IMR-90 (cell line): ENCODE measurements at regions not wholly inside any gene's neighbourhood (a gene's known extent, or its start where the extent isn't known, plus 50 kb on each side); places are given as distances from the start of the nearest gene placed in this dataset.

Experiments used
- ATAC-seq: fragments of 200-7000 bp; cut with Tn5 transposase; 2 replicates; pipeline ENCODE4 v1.9.1; 2020; ENCODE audit warnings: low read depth, mild to moderate bottlenecking, moderate library complexity
- BruUV-seq: library from RNA; stranded (reverse); fragments of 400-500 nt; replicated peaks from 2 replicates; lab custom pipeline; 2021; lab: Mats Ljungman, UMichigan
- CTCF ChIA-PET: fragments of 300-600 bp; formaldehyde crosslinking; extraction: SDS; loops from one replicate; lab custom pipeline; 2021; ENCODE audit warnings: antibody characterized with exemption; lab: Yijun Ruan, JAX
- POLR2A ChIA-PET: fragments of 300-600 bp; sonication (Branson Sonifier 250); formaldehyde crosslinking; loops from one replicate; lab custom pipeline; 2022; ENCODE audit warnings: antibody characterized with exemption; ENCODE audit not compliant: unreplicated experiment; lab: Charles Lee
- DNase-seq: peaks from one replicate; pipeline ENCODE4 v3.0.0; 2013
- H2AFZ ChIP-seq: replicated peaks from 2 replicates; pipeline ENCODE3; 2013; ENCODE audit warnings: low read length, mild to moderate bottlenecking; ENCODE audit not compliant: poor library complexity
- H2AK5ac ChIP-seq: 2 replicates; pipeline ENCODE4 v1.6.1; 2013; ENCODE audit warnings: low read depth, low read length, inconsistent platforms
- H2AK9ac ChIP-seq: replicated peaks from 2 replicates; pipeline ENCODE3; 2013; ENCODE audit warnings: mild to moderate bottlenecking, low read depth, low read length, moderate library complexity; ENCODE audit not compliant: poor library complexity
- H2BK120ac ChIP-seq: 2 replicates; pipeline ENCODE4 v1.6.1; 2013; ENCODE audit warnings: low read depth, low read length, inconsistent platforms
- H2BK15ac ChIP-seq: 3 replicates; pipeline ENCODE4 v1.6.1; 2013; ENCODE audit warnings: low read depth, low read length, inconsistent platforms
- H2BK20ac ChIP-seq: 2 replicates; pipeline ENCODE4 v1.6.1; 2013; ENCODE audit warnings: low read depth, mild to moderate bottlenecking, inconsistent platforms, low read length, moderate library complexity
- H2BK5ac ChIP-seq: 2 replicates; pipeline ENCODE4 v1.6.1; 2013; ENCODE audit warnings: mild to moderate bottlenecking, low read depth, low read length, inconsistent platforms; ENCODE audit not compliant: poor library complexity, severe bottlenecking
- H3K14ac ChIP-seq: replicated peaks from 2 replicates; pipeline ENCODE4 v1.6.1; 2013; ENCODE audit warnings: low read depth, low read length, inconsistent platforms
- H3K18ac ChIP-seq: 2 replicates; pipeline ENCODE4 v1.6.1; 2013; ENCODE audit warnings: low read depth, low read length, control low read depth
- H3K23ac ChIP-seq: 2 replicates; pipeline ENCODE4 v1.6.1; 2013; ENCODE audit warnings: low read depth, low read length, inconsistent platforms
- H3K27ac ChIP-seq: 2 replicates; pipeline ENCODE4 v1.5.1; 2013; ENCODE audit warnings: mild to moderate bottlenecking, control low read depth, low read length; ENCODE audit not compliant: insufficient read depth
- H3K27me3 ChIP-seq: 2 replicates; pipeline ENCODE4 v1.6.1; 2013; ENCODE audit warnings: low read length; ENCODE audit not compliant: control insufficient read depth, insufficient read depth
- H3K36me3 ChIP-seq: 2 replicates; pipeline ENCODE4 v1.6.1; 2013; ENCODE audit warnings: low read length, mixed read lengths; ENCODE audit not compliant: control insufficient read depth, insufficient read depth
- H3K4ac ChIP-seq: 2 replicates; pipeline ENCODE4 v1.6.1; 2013; ENCODE audit warnings: low read depth, low read length, inconsistent platforms
- H3K4me1 ChIP-seq: 2 replicates; pipeline ENCODE4 v1.6.1; 2013; ENCODE audit warnings: low read length, mixed read lengths; ENCODE audit not compliant: control insufficient read depth, insufficient read depth
- H3K4me2 ChIP-seq: 2 replicates; pipeline ENCODE4 v1.6.1; 2013; ENCODE audit warnings: low read depth, mild to moderate bottlenecking, control low read depth, low read length, moderate library complexity
- H3K4me3 ChIP-seq: 2 replicates; pipeline ENCODE4 v1.5.1; 2013; ENCODE audit warnings: low read depth, mild to moderate bottlenecking, control low read depth, low read length, moderate library complexity; ENCODE audit not compliant: insufficient read depth
- H3K56ac ChIP-seq: 2 replicates; pipeline ENCODE4 v1.6.1; 2013; ENCODE audit warnings: low read length, inconsistent platforms; ENCODE audit not compliant: insufficient read depth; ENCODE audit errors: extremely low read depth
- H3K79me1 ChIP-seq, 2 experiments: 2 replicates each; pipeline ENCODE4 v1.6.1; 2013; ENCODE audit warnings: low read length in 2 of 2, inconsistent platforms in 1 of 2, low read depth in 1 of 2
- H3K9ac ChIP-seq: 2 replicates; pipeline ENCODE4 v1.6.1; 2013; ENCODE audit warnings: low read depth, low read length, control low read depth
- H3K9me1 ChIP-seq: 2 replicates; pipeline ENCODE4 v1.6.1; 2013; ENCODE audit warnings: low read length, inconsistent platforms; ENCODE audit not compliant: insufficient read depth
- H3K9me3 ChIP-seq: 2 replicates; pipeline ENCODE4 v1.6.1; 2013; ENCODE audit warnings: low read length; ENCODE audit not compliant: control insufficient read depth, insufficient read depth
- H4K20me1 ChIP-seq: 2 replicates; pipeline ENCODE4 v1.6.1; 2013; ENCODE audit warnings: low read length, inconsistent platforms; ENCODE audit not compliant: insufficient read depth
- H4K5ac ChIP-seq: 2 replicates; pipeline ENCODE4 v1.6.1; 2013; ENCODE audit warnings: mild to moderate bottlenecking, low read depth, low read length, control low read depth
- H4K8ac ChIP-seq, 2 experiments: 2 replicates each; pipeline ENCODE4 v1.6.1; 2013; ENCODE audit warnings: low read depth in 2 of 2, low read length in 2 of 2, control low read depth in 1 of 2, inconsistent platforms in 1 of 2
- H4K91ac ChIP-seq: 2 replicates; pipeline ENCODE4 v1.6.1; 2013; ENCODE audit warnings: low read depth, low read length, inconsistent platforms; ENCODE audit not compliant: insufficient read depth
- BHLHE40 ChIP-seq: fragments of 150-350 bp; IDR thresholded peaks from 2 replicates; pipeline ENCODE4 v1.6.1; 2016; ENCODE audit warnings: mild to moderate bottlenecking, low read depth, low read length
- CEBPB ChIP-seq: IDR thresholded peaks from 2 replicates; pipeline ENCODE4 v1.6.1; 2012; ENCODE audit warnings: low read depth, low read length, improper control_type of control experiment
- ELK1 ChIP-seq: fragments of 150-350 bp; IDR thresholded peaks from 2 replicates; pipeline ENCODE4 v1.6.1; 2016; ENCODE audit warnings: low read depth, mild to moderate bottlenecking, low read length, moderate library complexity, borderline replicate concordance
- NFE2L2 ChIP-seq: fragments of 150-350 bp; IDR thresholded peaks from 2 replicates; pipeline ENCODE4 v1.6.1; 2016; ENCODE audit warnings: low read depth, mild to moderate bottlenecking, low read length
- POLR2A ChIP-seq: IDR thresholded peaks from 2 replicates; pipeline ENCODE4 v1.6.1; 2012; ENCODE audit warnings: mild to moderate bottlenecking, low read depth, low read length
- RAD21 ChIP-seq: IDR thresholded peaks from 2 replicates; pipeline ENCODE4 v1.6.1; 2012; ENCODE audit warnings: low read length, improper control_type of control experiment
- WGBS, 2 experiments: methylation state at CpG; one replicate each; pipeline versions ENCODE4 v1.1.5 to v1.1.7; 2013; ENCODE audit warnings: missing lambda C conversion rate in 2 of 2; ENCODE audit not compliant: insufficient read length in 1 of 2; ENCODE audit errors: extremely low coverage in 2 of 2; 5-methylcytosine and 5-hydroxymethylcytosine counted together
- dilution Hi-C: fragments of 300-500 bp; cut with HindIII; formaldehyde crosslinking; loops from one replicate; pipeline ENCODE4 v1.14.3; 2018; ENCODE audit warnings: low sequenced_read_pairs; ENCODE audit not compliant: unreplicated experiment
- in situ Hi-C: fragments of 300-500 bp; cut with MboI; formaldehyde crosslinking; loops from 3 replicates; pipeline ENCODE4 v1.14.3; 2019; ENCODE audit warnings: low sequenced_read_pairs, inconsistent platforms, mixed read lengths
- intact Hi-C: fragments of 100-400 bp; cut with micrococcal nuclease; formaldehyde crosslinking; loops from 2 replicates; pipeline ENCODE4 v1.10.0; 2022

DNA sequence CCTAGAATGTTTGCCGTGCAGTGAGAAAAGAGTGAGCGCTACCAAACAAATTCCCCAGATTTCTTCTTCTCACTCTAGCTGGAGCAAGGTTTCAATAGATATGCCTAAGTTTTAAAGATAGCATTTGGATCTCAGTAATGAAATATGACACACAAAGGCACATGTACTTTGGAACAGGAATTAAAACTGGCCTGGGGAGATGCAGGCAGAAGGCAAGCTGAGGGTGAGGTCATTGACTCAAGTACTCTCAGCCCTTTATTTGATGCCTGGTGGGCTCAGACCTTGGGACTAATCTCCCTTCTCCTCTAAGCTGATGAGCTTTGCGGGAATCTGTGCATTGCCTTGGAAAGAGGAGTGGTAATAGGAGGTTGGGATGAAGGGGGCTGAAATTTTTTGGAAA is 323.3 kb upstream of the SLC30A5 start:
- Histone ChIP-seq H3K4me2 (no peak overlapping the region), H3K23ac (no peak overlapping the region), H3K27ac (no peak overlapping the region), H2BK20ac (no peak overlapping the region), H2AK5ac (no peak overlapping the region), H3K18ac (no peak overlapping the region), H3K14ac (no peak overlapping the region), H3K4me1 (no peaks in the 10 kb centered on the region), H3K9me1 (no peaks in the 10 kb centered on the region), H2BK120ac (no peak overlapping the region), H2BK15ac (no peak overlapping the region), H3K9ac (no peak overlapping the region), H2AFZ (no peak overlapping the region), H3K27me3 (no peaks in the 10 kb centered on the region; the same call in 1 of the 2 replicates), H4K91ac (no peak overlapping the region), H3K4ac (no peak overlapping the region), H3K79me1 (no peaks in the 10 kb centered on the region), H4K8ac (no peak overlapping the region), H3K4me3 (no peak overlapping the region), H3K36me3 (no peaks in the 10 kb centered on the region), H4K20me1 (no peaks in the 10 kb centered on the region), H3K56ac (no peak overlapping the region), H2BK5ac (no peak overlapping the region), H4K5ac (no peak overlapping the region), H3K9me3 (no peaks in the 10 kb centered on the region), H2AK9ac (no peak overlapping the region)
- ChIA-PET POLR2A (no interaction called here), CTCF (interaction anchor here (0.6 kb wide), 1 partner anchor 22 kb away, joined by 3 read pairs; no protein-coding TSS in a partner anchor)
- no peak for TF ChIP-seq POLR2A
- no peak for TF ChIP-seq CEBPB
- TF ChIP-seq RAD21: no peak
- TF ChIP-seq ELK1: no peak
- no peak for TF ChIP-seq BHLHE40
- TF ChIP-seq NFE2L2: no peak
- intact Hi-C loops: no loop called here
- DNase-seq: no peak
- no peak for ATAC-seq
- no TSS peak for BruUV-seq
- dilution Hi-C loops: no loop called here
- WGBS, 2 experiments: no CpG with 5 or more reads among the region's 3 CpGs
- in situ Hi-C loops: no loop called here
